Loucy (cell line): ENCODE measurements at regions not wholly inside any gene's neighbourhood (a gene's known extent, or its start where the extent isn't known, plus 50 kb on each side); places are given as distances from the start of the nearest gene placed in this dataset.

Experiments used
- H2AFZ ChIP-seq: fragments of 200-600 bp; sonication (generic); 2 replicates; pipeline ENCODE4 v1.6.0; 2016; ENCODE audit warnings: antibody characterized with exemption, mild to moderate bottlenecking, low read length, moderate library complexity
- H3F3A ChIP-seq: fragments of 200-600 bp; 2 replicates; pipeline ENCODE4 v1.6.0; 2016; ENCODE audit warnings: antibody characterized with exemption, low read depth, mild to moderate bottlenecking
- H3K27me3 ChIP-seq: fragments of 200-600 bp; sonication (generic); 2 replicates; pipeline ENCODE4 v1.6.1; 2014; ENCODE audit warnings: low read length, mild to moderate bottlenecking; ENCODE audit not compliant: insufficient read depth, poor library complexity, severe bottlenecking
- H3K36me3 ChIP-seq: fragments of 200-600 bp; sonication (generic); 2 replicates; pipeline ENCODE4 v1.6.1; 2016; ENCODE audit warnings: low read length; ENCODE audit not compliant: insufficient read depth
- H3K4me1 ChIP-seq: fragments of 200-600 bp; sonication (generic); 2 replicates; pipeline ENCODE4 v1.5.1; 2014; ENCODE audit warnings: low read length, mild to moderate bottlenecking; ENCODE audit not compliant: insufficient read depth, poor library complexity, severe bottlenecking
- H3K4me2 ChIP-seq: fragments of 200-600 bp; sonication (generic); 2 replicates; pipeline ENCODE4 v1.6.0; 2014; ENCODE audit warnings: antibody characterized with exemption, low read length, low read depth, mild to moderate bottlenecking; ENCODE audit not compliant: poor library complexity, severe bottlenecking
- H3K4me3 ChIP-seq: fragments of 200-600 bp; sonication (generic); 2 replicates; pipeline ENCODE4 v1.5.1; 2014; ENCODE audit warnings: low read length, mild to moderate bottlenecking, mixed read lengths; ENCODE audit not compliant: poor library complexity, severe bottlenecking
- H3K79me2 ChIP-seq: fragments of 200-600 bp; sonication (generic); 2 replicates; pipeline ENCODE4 v1.6.1; 2014; ENCODE audit warnings: low read length; ENCODE audit not compliant: insufficient read depth
- H3K9ac ChIP-seq: fragments of 200-600 bp; sonication (generic); 2 replicates; pipeline ENCODE4 v1.6.0; 2014; ENCODE audit warnings: mild to moderate bottlenecking, low read depth, low read length, moderate library complexity; ENCODE audit not compliant: poor library complexity, severe bottlenecking
- H3K9me2 ChIP-seq: fragments of 200-600 bp; sonication (generic); replicated peaks from 2 replicates; pipeline ENCODE4 v1.6.1; 2016; ENCODE audit warnings: low read depth, low read length, mixed read lengths
- H3K9me3 ChIP-seq: fragments of 200-600 bp; sonication (generic); 2 replicates; pipeline ENCODE4 v1.6.1; 2014; ENCODE audit warnings: mild to moderate bottlenecking, antibody characterized with exemption, low read length, low read depth; ENCODE audit not compliant: insufficient read depth
- H4K20me1 ChIP-seq: fragments of 200-600 bp; sonication (generic); 2 replicates; pipeline ENCODE4 v1.6.0; 2014; ENCODE audit warnings: antibody characterized with exemption, low read length, mild to moderate bottlenecking; ENCODE audit not compliant: insufficient read depth, poor library complexity, severe bottlenecking
- EZH2phosphoT487 ChIP-seq: fragments of 200-600 bp; IDR thresholded peaks from 2 replicates; pipeline ENCODE4 v1.6.1; 2018; ENCODE audit warnings: antibody characterized with exemption, mild to moderate bottlenecking, moderate library complexity, borderline replicate concordance
- TF ChIP-seq, protein P1 (sequence below): fragments of 200-600 bp; sonication (generic); conservative IDR thresholded peaks from 2 replicates; pipeline ENCODE4 v1.5.1; 2014; ENCODE audit warnings: mild to moderate bottlenecking, antibody characterized with exemption, low read length

GRCh38 chr1:38466487-38466886 is 393.1 kb downstream of the RRAGC start:
- no peaks in the 10 kb centered on the region for H3K4me1 ChIP-seq
- no peaks in the 10 kb centered on the region for H3K27me3 ChIP-seq
- no peaks in the 10 kb centered on the region for H3K9me2 ChIP-seq
- H3K4me2 ChIP-seq: no peak overlapping the region
- no peaks in the 10 kb centered on the region for H4K20me1 ChIP-seq
- H3F3A ChIP-seq: no peaks in the 10 kb centered on the region
- H3K79me2 ChIP-seq: no peaks in the 10 kb centered on the region
- H3K36me3 ChIP-seq: no peaks in the 10 kb centered on the region
- no peak for TF ChIP-seq EZH2phosphoT487
- TF ChIP-seq, protein P1, sequence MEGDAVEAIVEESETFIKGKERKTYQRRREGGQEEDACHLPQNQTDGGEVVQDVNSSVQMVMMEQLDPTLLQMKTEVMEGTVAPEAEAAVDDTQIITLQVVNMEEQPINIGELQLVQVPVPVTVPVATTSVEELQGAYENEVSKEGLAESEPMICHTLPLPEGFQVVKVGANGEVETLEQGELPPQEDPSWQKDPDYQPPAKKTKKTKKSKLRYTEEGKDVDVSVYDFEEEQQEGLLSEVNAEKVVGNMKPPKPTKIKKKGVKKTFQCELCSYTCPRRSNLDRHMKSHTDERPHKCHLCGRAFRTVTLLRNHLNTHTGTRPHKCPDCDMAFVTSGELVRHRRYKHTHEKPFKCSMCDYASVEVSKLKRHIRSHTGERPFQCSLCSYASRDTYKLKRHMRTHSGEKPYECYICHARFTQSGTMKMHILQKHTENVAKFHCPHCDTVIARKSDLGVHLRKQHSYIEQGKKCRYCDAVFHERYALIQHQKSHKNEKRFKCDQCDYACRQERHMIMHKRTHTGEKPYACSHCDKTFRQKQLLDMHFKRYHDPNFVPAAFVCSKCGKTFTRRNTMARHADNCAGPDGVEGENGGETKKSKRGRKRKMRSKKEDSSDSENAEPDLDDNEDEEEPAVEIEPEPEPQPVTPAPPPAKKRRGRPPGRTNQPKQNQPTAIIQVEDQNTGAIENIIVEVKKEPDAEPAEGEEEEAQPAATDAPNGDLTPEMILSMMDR: no peak
- no peak overlapping the region for H3K9ac ChIP-seq
- no peaks in the 10 kb centered on the region for H3K9me3 ChIP-seq
- no peak overlapping the region for H3K4me3 ChIP-seq
- H2AFZ ChIP-seq: no peak overlapping the region

DNA sequence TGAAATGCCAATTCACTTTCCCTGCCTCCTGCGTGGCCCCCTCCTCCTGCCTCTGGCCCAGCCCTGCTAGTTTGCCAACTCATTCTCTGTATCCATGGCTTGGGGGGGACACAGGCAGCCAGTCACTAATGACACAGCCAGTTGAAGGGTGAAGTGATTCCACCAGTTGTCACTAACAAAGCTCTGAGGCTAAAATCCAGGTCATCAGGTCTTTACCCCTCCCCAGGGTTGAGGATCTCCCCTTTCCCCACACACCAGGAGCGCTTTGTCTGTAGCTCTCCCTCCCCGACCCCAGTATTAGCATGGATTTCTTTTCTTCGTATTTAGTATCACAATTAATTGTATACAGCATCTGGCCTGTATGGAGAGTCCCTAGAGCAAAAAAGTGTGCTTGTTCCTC is 394.1 kb downstream of the RRAGC start:
- TF ChIP-seq, protein P1: no peak
- no peak for TF ChIP-seq EZH2phosphoT487
- Histone ChIP-seq H3K4me3 (no peak overlapping the region), H4K20me1 (no peaks in the 10 kb centered on the region), H3K4me1 (no peaks in the 10 kb centered on the region), H3K9me2 (no peaks in the 10 kb centered on the region), H3K9ac (no peak overlapping the region), H3K4me2 (no peak overlapping the region), H3F3A (no peaks in the 10 kb centered on the region), H2AFZ (no peak overlapping the region), H3K9me3 (no peaks in the 10 kb centered on the region), H3K79me2 (no peaks in the 10 kb centered on the region), H3K27me3 (no peaks in the 10 kb centered on the region), H3K36me3 (no peaks in the 10 kb centered on the region)

- no peaks in the 10 kb centered on the region for H3K9me3 ChIP-seq
- H3K9me2 ChIP-seq: no peaks in the 10 kb centered on the region
- no peaks in the 10 kb centered on the region for H3K4me1 ChIP-seq
- H3K4me3 ChIP-seq: no peak overlapping the region
- no peak overlapping the region for H3K4me2 ChIP-seq
- H3K79me2 ChIP-seq: no peaks in the 10 kb centered on the region
- TF ChIP-seq, protein P1: no peak
- TF ChIP-seq EZH2phosphoT487: no peak
- no peak overlapping the region for H2AFZ ChIP-seq
- no peaks in the 10 kb centered on the region for H3F3A ChIP-seq
- no peaks in the 10 kb centered on the region for H3K36me3 ChIP-seq
- no peaks in the 10 kb centered on the region for H3K27me3 ChIP-seq
- no peak overlapping the region for H3K9ac ChIP-seq
- H4K20me1 ChIP-seq: no peaks in the 10 kb centered on the region
Observed at GRCh38 chr1:38464071-38464661, 395.4 kb downstream of the RRAGC start.
